NOMO-1 treated with DMSO at 0.1 percent for 48 hours (cell line): ENCODE measurements at regions not wholly inside any gene's neighbourhood (a gene's known extent, or its start where the extent isn't known, plus 50 kb on each side); places are given as distances from the start of the nearest gene placed in this dataset.

Experiments used
- DNase-seq: peaks from one replicate; lab custom pipeline; 2025; ENCODE audit not compliant: unreplicated experiment; lab: John Stamatoyannopoulos, UW

GRCh38 chr1:29436181-29436785, 200.0 kb downstream of the PTPRU start:
- no peak for DNase-seq

- no peak for DNase-seq
Measured at GRCh38 chr1:29433830-29434229, 197.5 kb downstream of the PTPRU start.

- DNase-seq: no peak
Measured at GRCh38 chr1:29431138-29431537, 194.8 kb downstream of the PTPRU start.

- no peak for DNase-seq
Measured at GRCh38 chr1:29429656-29430055, 193.3 kb downstream of the PTPRU start.

GRCh38 chr1:29428997-29429396, 192.7 kb downstream of the PTPRU start:
- DNase-seq: no peak

- no peak for DNase-seq
Measured at GRCh38 chr1:29428280-29428615, 191.9 kb downstream of the PTPRU start.

GRCh38 chr1:29427614-29428279, 191.4 kb downstream of the PTPRU start:
- DNase-seq: no peak

GRCh38 chr1:29426701-29427279, 190.5 kb downstream of the PTPRU start:
- DNase-seq: no peak

GRCh38 chr1:29425631-29426030, 189.3 kb downstream of the PTPRU start:
- no peak for DNase-seq

GRCh38 chr1:29424266-29424665, 187.9 kb downstream of the PTPRU start:
- DNase-seq: no peak

GRCh38 chr1:29420202-29420601, 183.9 kb downstream of the PTPRU start:
- DNase-seq: no peak

- DNase-seq: no peak
Measured at GRCh38 chr1:29417971-29418370, 181.6 kb downstream of the PTPRU start.

- no peak for DNase-seq
Measured at GRCh38 chr1:29417147-29417858, 181.0 kb downstream of the PTPRU start.

- DNase-seq: no peak
Measured at GRCh38 chr1:29416267-29417146, 180.2 kb downstream of the PTPRU start.

GRCh38 chr1:29415861-29416260, 179.5 kb downstream of the PTPRU start:
- no peak for DNase-seq

GRCh38 chr1:29415156-29415830, 179.0 kb downstream of the PTPRU start:
- no peak for DNase-seq

- DNase-seq: no peak
Measured at GRCh38 chr1:29414086-29414485, 177.8 kb downstream of the PTPRU start.

- no peak for DNase-seq
Measured at GRCh38 chr1:29413661-29414060, 177.3 kb downstream of the PTPRU start.

GRCh38 chr1:29412591-29412990, 176.3 kb downstream of the PTPRU start:
- DNase-seq: no peak

- DNase-seq: no peak
Measured at GRCh38 chr1:29410476-29410875, 174.2 kb downstream of the PTPRU start.

GRCh38 chr1:29409616-29410015, 173.3 kb downstream of the PTPRU start:
- DNase-seq: no peak
